ENCODE measurements at regions not wholly inside any gene's neighbourhood (a gene's known extent, or its start where the extent isn't known, plus 50 kb on each side); places are given as distances from the start of the nearest gene placed in this dataset.

DNA sequence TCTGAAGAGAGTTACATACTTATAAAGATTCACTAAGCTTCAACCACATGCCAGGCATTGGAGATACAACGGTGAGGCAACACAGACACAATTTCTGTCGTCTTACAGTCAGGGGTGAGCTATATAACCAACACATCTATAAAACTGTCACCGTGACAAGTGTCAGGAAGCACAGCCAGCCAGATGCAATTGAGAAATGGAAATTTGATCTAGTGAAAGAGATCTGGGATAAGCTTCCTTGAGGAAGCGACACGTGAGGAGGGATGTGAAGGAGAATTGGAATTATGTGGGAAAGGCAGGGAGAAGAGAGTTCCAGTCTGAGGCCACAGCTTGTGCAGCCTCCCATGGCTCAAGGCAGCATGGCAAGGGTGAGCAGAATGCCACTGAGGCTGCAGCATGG lies 50.9 kb upstream of the ZNF354B start:
- no peak for DNase-seq (ENCODE audit: low read depth)

DNA sequence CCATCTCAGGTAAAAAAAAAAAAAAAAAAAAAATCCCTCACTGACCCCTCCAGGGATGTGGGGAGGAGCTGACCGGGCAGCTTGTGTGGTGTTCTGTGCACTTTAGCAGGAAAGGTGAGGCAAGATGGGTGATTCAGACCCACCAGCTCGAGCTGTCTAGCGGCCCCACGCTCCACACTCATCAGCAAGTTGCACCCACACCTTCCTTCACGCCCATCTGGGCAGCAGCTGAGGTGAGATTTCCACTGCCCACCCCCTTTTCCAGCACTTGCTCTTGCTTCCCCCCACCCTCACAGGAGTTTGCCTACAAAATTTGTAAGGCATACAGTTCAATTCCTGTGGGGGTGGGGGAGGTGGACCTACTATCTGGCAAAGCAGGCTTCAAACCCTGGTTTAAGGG lies 58.7 kb upstream of the ZNF354B start:
- DNase-seq (ENCODE audit: low read depth), result no peak

DNA sequence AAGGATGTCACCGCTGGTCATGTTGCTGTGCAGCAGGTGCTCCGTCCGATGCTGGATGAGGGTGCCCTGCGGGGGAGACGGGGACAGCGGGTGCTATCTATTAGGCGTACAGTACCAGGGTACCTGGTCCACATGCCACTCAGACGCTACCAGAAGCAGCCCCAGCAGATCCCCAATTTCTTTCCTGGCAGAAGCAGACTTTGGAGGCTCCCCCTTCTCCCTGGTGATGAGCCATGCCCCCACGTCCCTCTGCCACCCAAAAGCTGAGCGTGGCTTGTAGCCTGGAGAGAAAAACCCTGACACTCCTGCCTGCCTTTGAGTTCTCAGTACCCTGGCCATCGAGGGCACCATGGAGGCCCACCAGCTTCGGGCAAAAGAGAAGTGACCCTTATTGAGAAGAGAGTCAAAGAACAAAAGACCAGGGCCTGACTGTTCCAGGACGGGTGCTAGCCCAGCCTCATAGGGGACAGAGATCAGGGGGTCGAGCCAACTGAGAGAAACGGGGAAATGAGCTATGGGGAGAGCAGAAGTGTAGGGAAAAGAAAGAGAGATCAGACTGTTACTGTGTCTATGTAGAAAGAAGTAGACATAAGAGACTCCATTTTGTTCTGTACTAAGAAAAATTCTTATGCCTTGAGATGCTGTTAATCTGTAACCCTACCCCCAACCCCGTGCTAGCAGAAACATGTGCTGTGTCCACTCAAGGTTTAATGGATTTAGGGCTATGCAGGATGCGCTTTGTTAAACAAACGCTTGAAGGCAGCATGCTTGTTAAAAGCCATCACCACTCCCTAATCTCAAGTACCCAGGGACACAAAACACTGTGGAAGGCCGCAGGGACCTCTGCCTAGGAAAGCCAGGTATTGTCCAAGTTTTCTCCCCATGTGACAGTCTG lies 62.0 kb upstream of the ZNF354B start:
- no peak for DNase-seq (ENCODE audit: low read depth)

DNA sequence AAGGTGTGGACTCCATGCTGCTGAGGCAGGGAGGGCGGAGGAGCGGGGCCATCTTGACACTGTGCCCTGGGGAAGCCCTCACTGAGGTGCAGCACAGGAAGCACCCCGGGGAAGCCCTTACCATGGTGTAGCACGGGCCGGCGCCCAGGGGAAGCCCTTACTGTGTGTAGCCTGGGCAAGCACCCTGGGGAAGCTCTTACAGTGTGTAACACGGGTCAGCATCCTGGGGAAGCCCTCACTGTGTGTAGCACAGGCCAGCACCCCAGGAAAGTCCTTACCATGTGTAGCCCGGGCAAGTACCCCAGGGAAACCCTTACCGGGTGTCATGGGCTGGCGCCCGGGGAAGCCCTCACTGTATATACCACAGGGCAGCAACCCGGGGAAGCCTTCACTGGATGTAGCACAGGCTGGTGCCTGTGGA lies 62.6 kb upstream of the ZNF354B start:
- no peak for DNase-seq (ENCODE audit: low read depth)

DNA sequence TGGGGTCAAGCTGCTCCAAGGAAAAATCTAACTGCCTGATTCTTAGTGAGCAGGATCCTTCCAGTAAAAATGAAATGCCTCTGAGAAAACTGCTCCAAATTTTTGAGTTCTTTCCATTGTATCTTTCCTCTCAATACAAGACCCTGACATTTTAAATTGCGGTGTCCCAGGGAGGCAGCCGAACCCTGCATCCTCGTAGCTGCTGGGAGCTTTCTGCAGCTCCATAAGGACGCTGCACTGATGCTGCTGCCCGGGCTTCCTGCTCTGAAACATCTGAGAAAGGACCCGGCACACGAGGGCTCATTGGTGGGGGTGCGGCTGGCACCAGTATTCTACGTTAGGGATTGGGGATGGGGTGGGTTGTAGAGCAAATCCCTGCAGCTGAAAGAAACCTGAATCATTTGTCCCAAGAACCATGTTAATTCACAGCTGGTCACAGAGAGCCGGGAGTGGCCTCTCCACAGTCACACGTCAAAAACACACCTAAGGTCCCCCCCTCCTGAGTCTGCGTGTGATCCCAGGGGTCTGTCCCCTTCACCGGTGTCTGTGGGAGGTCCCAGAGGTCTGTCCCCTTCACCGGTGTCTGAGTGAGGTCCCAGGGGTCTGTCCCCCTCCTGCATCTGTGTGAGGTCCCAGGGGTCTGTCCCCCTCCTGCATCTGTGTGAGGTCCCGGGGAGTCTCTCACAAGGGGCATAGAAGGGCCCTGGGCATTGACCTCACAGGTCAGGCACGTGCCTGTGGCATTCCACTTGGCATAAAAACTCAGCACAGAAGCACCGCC lies 63.4 kb upstream of the ZNF354B start:
- no peak for DNase-seq (ENCODE audit: low read depth)

DNA sequence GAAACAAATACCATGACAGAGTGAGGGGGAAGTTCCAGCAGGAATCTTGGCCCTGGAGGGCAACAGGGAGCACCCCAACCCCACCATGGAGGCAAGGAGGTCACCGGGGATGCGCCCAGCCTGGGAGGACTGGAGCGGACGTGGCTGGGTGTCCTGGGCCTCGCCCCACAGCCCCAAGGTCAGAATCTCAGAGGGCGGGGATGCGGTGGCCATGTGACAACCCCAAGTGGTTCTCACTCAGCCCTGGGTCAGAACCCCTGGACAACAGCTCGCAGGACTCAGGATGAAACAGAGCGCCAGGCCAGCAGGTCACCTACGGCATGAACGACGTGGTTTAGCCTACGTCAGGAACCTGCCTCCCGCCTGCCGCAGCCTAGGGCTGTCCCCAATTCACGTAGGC lies 64.0 kb upstream of the ZNF354A start:
- DNase-seq (ENCODE audit: low read depth), result no peak

DNA sequence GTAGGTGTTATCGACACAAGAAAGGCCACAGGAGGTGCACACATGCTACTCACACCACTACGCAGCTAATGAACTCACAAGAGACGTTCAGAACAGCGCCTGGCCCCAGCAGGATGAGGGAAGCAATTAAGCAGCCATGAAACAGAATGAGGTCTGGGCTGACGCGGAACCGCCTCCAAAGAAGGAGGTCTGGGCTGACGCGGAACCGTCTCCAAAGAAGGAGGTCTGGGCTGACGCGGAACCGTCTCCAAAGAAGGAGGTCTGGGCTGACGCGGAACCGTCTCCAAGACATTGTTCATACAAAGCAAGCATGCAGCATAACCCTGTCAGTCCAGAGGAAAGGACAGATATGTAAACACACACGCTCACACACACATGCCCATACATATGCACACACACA lies 63.2 kb upstream of the ZNF354A start:
- no peak for DNase-seq (ENCODE audit: low read depth)

DNA sequence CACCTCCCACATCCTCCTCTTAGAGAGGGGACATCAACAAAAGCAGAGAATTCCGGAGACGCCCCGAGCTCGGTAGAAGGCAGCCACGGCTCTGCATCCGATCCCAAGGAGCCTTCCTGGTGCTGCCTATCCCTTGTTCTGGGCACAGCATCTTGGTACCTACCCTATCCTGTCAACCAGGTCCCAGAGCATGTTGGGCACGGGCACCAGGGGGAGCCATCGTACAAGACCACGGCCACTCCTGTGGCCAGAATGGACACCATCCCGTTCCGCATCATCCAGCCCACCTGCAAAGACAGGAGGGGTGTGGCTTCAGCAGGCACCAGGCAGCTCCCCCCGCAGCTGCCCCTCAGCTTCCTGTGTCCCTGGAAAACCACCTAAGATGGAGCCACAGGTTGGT lies 62.7 kb upstream of the ZNF354A start:
- no peak for DNase-seq (ENCODE audit: low read depth)

DNA sequence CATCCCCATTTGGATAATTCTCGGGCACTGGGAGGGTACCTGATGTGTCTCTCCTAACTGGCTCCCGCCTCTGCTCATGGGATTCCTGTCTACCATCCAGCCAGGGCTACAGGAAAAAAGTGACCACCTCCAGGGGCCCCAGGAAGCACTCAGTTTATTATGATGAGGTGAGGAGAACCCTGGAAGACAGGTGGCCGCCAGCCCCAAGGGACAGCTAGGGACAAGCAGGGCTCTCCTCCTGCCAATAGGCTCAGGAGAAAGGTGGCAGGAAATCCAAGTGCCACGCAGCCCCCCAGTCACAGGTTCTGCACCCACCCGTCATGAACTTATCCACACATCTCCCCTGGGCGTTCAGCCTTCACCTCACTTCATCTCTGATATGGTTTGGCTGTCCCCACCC lies 61.5 kb upstream of the ZNF354A start:
- DNase-seq (ENCODE audit: low read depth), result no peak

DNA sequence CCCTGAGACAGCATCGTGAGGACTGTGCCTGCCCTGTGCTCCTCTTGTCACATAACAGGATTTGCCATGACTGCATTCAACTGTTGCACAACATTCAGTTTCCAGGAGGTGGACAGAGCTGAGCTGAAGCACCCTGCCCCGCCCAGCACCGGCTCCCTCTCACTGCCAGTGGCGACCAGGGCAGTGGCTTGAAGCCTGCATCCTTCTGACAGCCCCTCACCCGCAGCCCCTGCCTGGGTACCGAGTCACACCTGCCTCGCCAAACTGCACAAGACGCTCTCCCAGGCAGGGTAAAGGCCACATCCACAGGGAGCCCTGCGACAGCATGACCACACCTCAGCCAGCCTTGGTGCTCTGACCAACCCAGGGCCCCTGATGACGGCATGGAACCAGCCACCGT lies 59.9 kb upstream of the ZNF354A start:
- no peak for DNase-seq (ENCODE audit: low read depth)

DNA sequence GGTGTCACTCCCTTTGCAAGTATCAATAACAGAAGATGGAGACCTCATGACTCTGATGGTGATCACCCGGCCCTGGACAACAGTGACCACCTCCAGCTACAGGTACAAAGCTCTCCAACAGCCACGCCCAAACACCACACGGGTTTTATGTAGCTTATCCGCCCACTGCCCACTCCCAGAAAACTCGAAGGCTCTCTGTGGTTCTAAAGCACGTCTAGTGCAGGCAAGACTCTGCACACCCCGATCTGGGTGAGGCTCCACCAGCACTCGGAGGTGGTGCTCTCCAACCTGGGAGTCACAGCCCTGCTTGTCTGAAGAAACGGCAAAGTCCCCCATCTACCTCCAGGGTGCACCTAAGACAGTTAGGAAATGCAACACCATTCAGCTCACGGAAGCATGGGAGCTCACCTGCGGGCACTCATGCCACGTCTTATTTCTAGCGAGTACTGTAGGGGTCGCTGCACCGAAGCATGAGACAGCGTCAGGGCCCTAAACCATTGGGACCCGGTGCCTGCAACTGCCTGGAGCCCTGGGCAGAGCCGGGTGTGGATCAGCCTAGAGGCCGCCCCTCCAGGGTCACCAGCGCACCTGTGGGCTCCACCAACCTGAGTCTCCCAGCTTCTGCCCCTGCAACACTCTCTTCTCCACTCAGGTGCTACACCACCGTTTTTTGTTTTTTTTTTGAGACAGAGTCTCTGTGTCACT lies 58.1 kb upstream of the ZNF354A start:
- no peak for DNase-seq (ENCODE audit: low read depth)

DNA sequence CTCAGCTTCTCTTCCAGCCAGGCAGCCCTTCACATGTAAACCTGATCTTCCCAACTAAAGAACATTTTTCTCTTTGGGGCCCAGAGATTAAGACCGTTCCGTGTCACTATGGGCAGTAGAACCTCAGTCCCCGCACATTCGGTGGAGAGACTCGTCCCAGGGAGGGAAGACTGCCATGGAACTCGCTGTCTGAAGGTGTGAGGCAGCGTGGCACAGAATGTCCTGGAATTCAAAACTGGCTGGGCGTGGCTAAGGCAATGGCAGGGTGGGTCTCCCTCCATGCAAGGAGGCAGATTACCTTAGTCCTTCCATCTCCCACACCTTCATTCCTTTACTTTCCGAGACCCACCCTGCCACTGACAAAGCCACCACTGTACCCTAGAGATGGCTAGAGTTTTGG lies 57.4 kb upstream of the ZNF354A start:
- DNase-seq (ENCODE audit: low read depth), result no peak

DNA sequence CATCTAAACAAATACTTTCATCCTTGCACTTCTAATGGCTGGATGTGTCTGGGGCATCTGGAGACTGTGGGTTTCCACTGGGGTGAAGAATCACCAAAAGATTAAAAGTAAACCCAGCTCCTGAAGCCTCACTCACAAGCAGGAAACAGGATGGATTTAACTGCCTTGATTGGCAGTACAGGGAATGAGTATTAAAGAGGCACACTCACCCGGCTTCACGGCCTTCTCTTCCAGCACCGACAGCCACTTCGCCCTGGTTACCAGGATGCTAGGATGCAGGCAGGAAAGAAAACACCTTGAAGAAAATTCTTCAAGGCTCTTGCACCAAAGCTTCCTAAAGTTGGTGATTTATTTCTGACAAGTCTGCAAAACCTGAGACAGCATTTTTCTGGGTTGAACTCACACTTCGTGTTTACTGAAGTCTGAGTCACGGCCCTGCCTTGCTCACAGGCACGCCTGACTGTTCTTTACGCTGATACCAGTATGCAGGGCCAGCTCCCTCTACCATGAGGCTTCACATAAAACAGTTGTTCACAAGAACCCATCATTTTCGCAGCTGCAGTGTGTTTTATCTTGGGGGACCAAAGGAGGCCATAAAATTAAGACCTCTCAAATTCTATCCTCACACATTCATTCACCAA lies 56.5 kb upstream of the ZNF354A start:
- peak; percentile 24 for DNase-seq (ENCODE audit: low read depth)

DNA sequence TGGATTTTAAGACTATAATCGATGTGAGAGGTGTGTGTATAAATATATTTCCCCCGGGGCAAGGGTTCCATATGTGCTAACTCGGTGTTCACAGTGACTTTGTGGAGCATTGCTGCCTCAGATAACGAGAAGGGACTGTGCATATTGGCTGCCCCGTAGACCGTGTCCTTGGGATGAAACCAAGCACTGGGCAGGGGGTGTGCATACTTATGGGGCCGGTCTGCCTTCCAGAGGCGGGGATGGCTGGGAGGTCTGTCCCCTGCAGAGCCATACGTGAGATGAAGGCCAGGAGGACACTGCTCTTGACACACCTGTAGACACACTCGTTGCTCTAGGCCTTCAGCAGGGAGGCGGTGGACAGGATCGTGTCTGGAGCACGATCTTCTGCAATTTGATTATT lies 56.0 kb upstream of the ZNF354A start:
- DNase-seq (ENCODE audit: low read depth), result no peak

DNA sequence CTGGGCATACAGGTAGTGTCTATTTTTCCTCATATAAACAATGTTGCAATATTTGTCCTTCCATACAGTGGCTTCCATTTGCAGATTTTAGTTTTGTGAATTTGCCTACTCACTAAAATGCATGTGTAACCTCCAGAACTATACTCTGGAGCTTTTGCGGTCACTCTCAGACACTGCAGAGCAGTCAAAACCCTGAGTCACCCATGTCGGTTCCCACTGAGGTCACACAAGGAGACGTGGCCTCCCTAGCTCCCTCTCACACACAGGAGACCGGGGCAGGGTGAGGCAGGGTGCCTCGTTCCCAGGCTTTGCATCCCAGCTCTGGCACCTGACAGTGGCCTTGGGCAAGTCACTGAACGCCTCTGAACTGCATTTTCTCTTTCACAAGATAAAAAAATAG lies 55.5 kb upstream of the ZNF354A start:
- DNase-seq (ENCODE audit: low read depth), result no peak

DNA sequence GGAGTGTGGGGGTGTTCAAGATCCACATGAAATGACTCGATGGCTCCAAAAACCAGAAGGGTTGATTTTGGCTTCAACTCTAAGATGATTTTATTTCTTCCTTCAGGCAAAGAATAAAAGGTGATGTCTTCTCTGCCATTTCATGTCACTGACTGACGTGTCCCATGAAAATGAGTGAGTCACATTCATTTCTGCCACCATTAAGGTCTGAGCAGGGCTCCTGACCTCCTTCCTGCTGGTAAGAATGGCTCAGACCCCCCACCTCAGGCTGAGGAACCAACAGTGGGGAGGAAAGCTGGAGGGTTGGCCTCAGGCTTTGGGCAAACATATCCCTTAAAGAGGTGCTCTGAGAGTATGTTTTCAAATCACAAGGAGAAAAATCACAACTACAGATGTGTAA lies 53.9 kb upstream of the ZNF354A start:
- no peak for DNase-seq (ENCODE audit: low read depth)

DNA sequence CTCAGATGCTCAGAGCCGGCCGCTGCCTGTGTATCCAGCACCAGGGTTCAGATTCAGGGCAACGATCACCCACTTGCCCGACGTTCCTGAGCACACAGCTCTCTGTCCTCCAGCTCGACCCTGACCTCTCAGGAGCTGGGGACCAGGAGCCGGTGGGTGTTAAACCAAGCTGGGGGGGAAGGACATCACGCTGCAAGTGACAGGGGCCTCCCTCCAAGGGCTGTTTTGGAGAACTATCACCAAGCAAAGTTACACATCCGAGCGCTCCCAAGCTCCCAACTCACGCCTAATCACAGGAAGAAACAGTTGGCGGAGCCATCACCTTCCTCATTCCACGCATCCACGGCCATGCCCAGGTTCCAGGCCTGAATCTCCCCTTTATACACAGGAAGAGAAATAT lies 51.5 kb upstream of the ZNF354A start:
- no peak for DNase-seq (ENCODE audit: low read depth)

DNA sequence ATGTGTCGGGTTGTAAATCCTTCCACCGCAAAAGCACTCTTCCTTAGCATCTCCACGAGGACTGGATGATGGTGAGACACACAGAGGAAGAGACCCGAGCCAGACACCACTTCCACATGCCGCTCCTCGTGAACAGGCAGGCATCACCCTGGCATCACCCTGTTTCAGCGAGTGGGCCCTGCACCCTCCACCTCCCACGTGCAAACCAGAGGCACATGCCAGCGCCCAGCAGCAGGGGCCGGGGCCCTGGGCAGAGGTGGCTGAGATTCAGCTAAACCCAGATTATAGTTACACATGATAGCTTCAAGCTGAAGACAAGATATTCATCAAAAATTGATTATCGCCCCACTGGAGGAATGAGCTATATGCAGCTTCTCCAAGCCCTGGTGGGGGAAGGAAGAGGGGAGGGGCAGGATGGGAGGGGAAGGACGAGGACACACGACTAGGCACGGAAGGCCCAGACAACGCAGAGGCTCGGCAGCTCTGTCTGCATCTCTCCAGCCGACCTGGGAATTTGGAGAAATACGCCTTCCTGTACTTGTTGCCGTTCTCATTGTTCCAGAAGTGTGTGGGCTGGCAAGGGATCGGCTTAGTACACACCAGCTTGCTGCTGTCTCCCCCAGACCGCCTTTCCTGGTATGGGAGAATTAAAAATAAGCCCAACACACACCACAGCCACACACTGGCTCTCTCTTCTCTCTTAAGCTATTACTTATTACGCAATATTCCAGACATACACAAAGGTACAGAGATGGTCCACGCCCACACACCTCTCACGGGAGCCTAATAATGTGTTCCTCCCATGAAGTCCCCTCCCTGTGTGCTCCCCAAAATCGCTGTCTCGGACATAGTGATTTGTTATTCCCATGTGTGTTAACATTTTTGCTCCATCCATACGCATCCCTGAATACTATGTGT lies 50.4 kb upstream of the ZNF354A start:
- no peak for DNase-seq (ENCODE audit: low read depth)

Measured in amniotic epithelial cell (primary cell).